ENCODE measurements at regions not wholly inside any gene's neighbourhood (a gene's known extent, or its start where the extent isn't known, plus 50 kb on each side); places are given as distances from the start of the nearest gene placed in this dataset.
A peak's percentile ranks its signal among the peaks of the same experiment; 100 is the strongest.

- no peak for DNase-seq
Observed at GRCh38 chr17:17398188-17398942, 78.4 kb upstream of the MED9 start.

GRCh38 chr17:17398943-17399926 lies 77.6 kb upstream of the MED9 start:
- DNase-seq, result no peak

- DNase-seq, result no peak
Observed at GRCh38 chr17:17400070-17400469, 76.7 kb upstream of the MED9 start.

GRCh38 chr17:17400566-17401184 lies 76.1 kb upstream of the MED9 start:
- no peak for DNase-seq

GRCh38 chr17:17401271-17401781 lies 75.5 kb upstream of the MED9 start:
- peak; percentile 55 for DNase-seq

- DNase-seq, result no peak
Observed at GRCh38 chr17:17402558-17402957, 74.2 kb upstream of the MED9 start.

- DNase-seq, result no peak
Observed at GRCh38 chr17:17403065-17403464, 73.7 kb upstream of the MED9 start.

- DNase-seq, result no peak
Observed at GRCh38 chr17:17403899-17404576, 72.8 kb upstream of the MED9 start.

- no peak for DNase-seq
Observed at GRCh38 chr17:17405673-17406072, 71.1 kb upstream of the MED9 start.

- DNase-seq, result no peak
Observed at GRCh38 chr17:17406225-17406624, 70.6 kb upstream of the MED9 start.

- DNase-seq, result no peak
Observed at GRCh38 chr17:17408236-17408794, 68.5 kb upstream of the MED9 start.

GRCh38 chr17:17410357-17410756 lies 66.4 kb upstream of the MED9 start:
- DNase-seq, result no peak

GRCh38 chr17:17411692-17412091 lies 65.1 kb upstream of the MED9 start:
- no peak for DNase-seq

- DNase-seq, result no peak
Observed at GRCh38 chr17:17412326-17412725, 64.5 kb upstream of the MED9 start.

GRCh38 chr17:17413215-17413792 lies 63.5 kb upstream of the MED9 start:
- no peak for DNase-seq

- DNase-seq, result no peak
Observed at GRCh38 chr17:17413821-17414220, 63.0 kb upstream of the MED9 start.

- DNase-seq, result peak; percentile 46
Observed at GRCh38 chr17:17414341-17414805, 62.4 kb upstream of the MED9 start.

- DNase-seq, result no peak
Observed at GRCh38 chr17:17415006-17415405, 61.8 kb upstream of the MED9 start.

- peak; percentile 43 for DNase-seq
Observed at GRCh38 chr17:17416007-17416399, 60.8 kb upstream of the MED9 start.

GRCh38 chr17:17416400-17417360 lies 60.1 kb upstream of the MED9 start:
- peak; percentile 9 for DNase-seq
